OCI-LY1 (cell line): ENCODE measurements at regions not wholly inside any gene's neighbourhood (a gene's known extent, or its start where the extent isn't known, plus 50 kb on each side); places are given as distances from the start of the nearest gene placed in this dataset.

Source experiments
- H2AFZ ChIP-seq: fragments of 200-600 bp; sonication (generic), shearing (Covaris generic); 2 replicates; pipeline ENCODE4 v1.6.0; 2014; ENCODE audit warnings: antibody characterized with exemption, mild to moderate bottlenecking, low read length
- H3F3A ChIP-seq: fragments of 200-600 bp; sonication (generic), shearing (Covaris generic); 2 replicates; pipeline ENCODE4 v1.6.0; 2014; ENCODE audit warnings: mild to moderate bottlenecking, antibody characterized with exemption, low read length, moderate library complexity; ENCODE audit not compliant: insufficient read depth
- H3K27ac ChIP-seq: fragments of 200-600 bp; sonication (generic); 2 replicates; pipeline ENCODE4 v1.5.1; 2014; ENCODE audit warnings: low read length, mixed run types, mild to moderate bottlenecking, low read depth; ENCODE audit not compliant: poor library complexity, severe bottlenecking
- H3K27me3 ChIP-seq: fragments of 200-600 bp; sonication (generic); 2 replicates; pipeline ENCODE4 v1.6.0; 2014; ENCODE audit warnings: antibody characterized with exemption, mild to moderate bottlenecking, low read length, moderate library complexity; ENCODE audit not compliant: insufficient read depth
- H3K36me3 ChIP-seq: fragments of 200-600 bp; sonication (generic); 2 replicates; pipeline ENCODE4 v1.6.1; 2014; ENCODE audit warnings: mild to moderate bottlenecking, antibody characterized with exemption, low read length, moderate library complexity, mixed read lengths; ENCODE audit not compliant: insufficient read depth
- H3K4me1 ChIP-seq: fragments of 200-600 bp; sonication (generic); 2 replicates; pipeline ENCODE4 v1.5.1; 2014; ENCODE audit warnings: mild to moderate bottlenecking, low read length, moderate library complexity; ENCODE audit not compliant: insufficient read depth, severe bottlenecking
- H3K4me2 ChIP-seq: fragments of 200-600 bp; sonication (generic), shearing (Covaris generic); 2 replicates; pipeline ENCODE4 v1.6.1; 2014; ENCODE audit warnings: low read length
- H3K4me3 ChIP-seq: fragments of 200-600 bp; sonication (generic); 2 replicates; pipeline ENCODE4 v1.5.1; 2014; ENCODE audit warnings: low read length, low read depth, mild to moderate bottlenecking, mixed read lengths; ENCODE audit not compliant: poor library complexity, severe bottlenecking
- H3K79me2 ChIP-seq: fragments of 200-600 bp; shearing (Covaris generic); 2 replicates; pipeline ENCODE4 v1.6.1; 2016; ENCODE audit warnings: mixed run types, low read length, mixed read lengths; ENCODE audit not compliant: insufficient read depth
- H3K9ac ChIP-seq: fragments of 200-600 bp; sonication (generic), shearing (Covaris generic); 2 replicates; pipeline ENCODE4 v1.6.1; 2014; ENCODE audit warnings: mild to moderate bottlenecking, low read length, mixed read lengths
- H3K9me2 ChIP-seq: fragments of 200-600 bp; sonication (generic), shearing (Covaris generic); 2 replicates; pipeline ENCODE4 v1.6.1; 2014; ENCODE audit warnings: low read depth, mild to moderate bottlenecking, low read length, mixed read lengths
- H3K9me3 ChIP-seq: fragments of 200-600 bp; shearing (Covaris generic); 2 replicates; pipeline ENCODE4 v1.6.1; 2014; ENCODE audit warnings: low read length, mixed read lengths
- H4K20me1 ChIP-seq: fragments of 200-600 bp; sonication (generic), shearing (Covaris generic); 2 replicates; pipeline ENCODE4 v1.6.0; 2016; ENCODE audit warnings: mild to moderate bottlenecking, low read length; ENCODE audit not compliant: insufficient read depth
- CTCF ChIP-seq: fragments of 200-600 bp; sonication (generic), shearing (Covaris generic); IDR thresholded peaks from 2 replicates; pipeline ENCODE4 v1.5.1; 2017; ENCODE audit warnings: mild to moderate bottlenecking, antibody characterized with exemption, low read length, moderate library complexity, mixed read lengths
- EZH2 ChIP-seq: fragments of 200-600 bp; sonication (generic), shearing (Covaris generic); IDR thresholded peaks from 2 replicates; pipeline ENCODE4 v1.8.0; 2017; ENCODE audit warnings: borderline replicate concordance, mixed run types, mild to moderate bottlenecking, antibody characterized with exemption, low read length, moderate library complexity, mixed read lengths

GRCh38 chr7:13540429-13540828, 449.0 kb downstream of the ETV1 start:
- no peak overlapping the region for H3K4me3 ChIP-seq
- H3K9me3 ChIP-seq, result no peaks in the 10 kb centered on the region
- TF ChIP-seq CTCF, result no peak
- no peak for TF ChIP-seq EZH2
- H3K4me2 ChIP-seq, result peak overlapping the region; percentile 24; the same call in 1 of the 2 replicates
- no peaks in the 10 kb centered on the region for H3K27me3 ChIP-seq
- H3K27ac ChIP-seq, result peak overlapping the region; percentile 35
- H3K79me2 ChIP-seq, result no peaks in the 10 kb centered on the region
- H3K4me1 ChIP-seq, result peaks cover 65% of the 10 kb centered on the region
- peak overlapping the region; percentile 22 for H2AFZ ChIP-seq
- no peaks in the 10 kb centered on the region; the same call in 1 of the 2 replicates for H3F3A ChIP-seq
- H4K20me1 ChIP-seq, result no peaks in the 10 kb centered on the region
- no peaks in the 10 kb centered on the region for H3K9me2 ChIP-seq
- no peak overlapping the region for H3K9ac ChIP-seq
- no peaks in the 10 kb centered on the region for H3K36me3 ChIP-seq

- no peak overlapping the region for H3K9ac ChIP-seq
- H3K79me2 ChIP-seq, result no peaks in the 10 kb centered on the region
- H3K36me3 ChIP-seq, result no peaks in the 10 kb centered on the region
- no peak for TF ChIP-seq EZH2
- no peak for TF ChIP-seq CTCF
- no peak overlapping the region for H3K4me3 ChIP-seq
- no peak overlapping the region for H3K4me2 ChIP-seq
- H3F3A ChIP-seq, result no peaks in the 10 kb centered on the region; the same call in 1 of the 2 replicates
- no peaks in the 10 kb centered on the region for H4K20me1 ChIP-seq
- no peaks in the 10 kb centered on the region for H3K9me2 ChIP-seq
- no peaks in the 10 kb centered on the region for H3K27me3 ChIP-seq
- peaks cover 65% of the 10 kb centered on the region for H3K4me1 ChIP-seq
- H2AFZ ChIP-seq, result no peak overlapping the region
- H3K9me3 ChIP-seq, result no peaks in the 10 kb centered on the region
- H3K27ac ChIP-seq, result no peak overlapping the region
Observed at GRCh38 chr7:13541326-13541725, 448.1 kb downstream of the ETV1 start.

GRCh38 chr7:13542451-13542850, 447.0 kb downstream of the ETV1 start:
- Histone ChIP-seq H3K36me3 (no peaks in the 10 kb centered on the region), H3K4me3 (no peak overlapping the region), H3K27me3 (no peaks in the 10 kb centered on the region), H3K27ac (peak overlapping the region; percentile 82), H3K4me1 (peaks cover 64% of the 10 kb centered on the region), H4K20me1 (no peaks in the 10 kb centered on the region), H3K9ac (no peak overlapping the region), H3K9me2 (no peaks in the 10 kb centered on the region), H2AFZ (no peak overlapping the region), H3K4me2 (0 out of 2 replicates have a peak overlapping the region, but pooled peaks have one; percentile 19), H3K9me3 (no peaks in the 10 kb centered on the region), H3K79me2 (no peaks in the 10 kb centered on the region), H3F3A (no peaks in the 10 kb centered on the region; the same call in 1 of the 2 replicates)
- no peak for TF ChIP-seq EZH2
- TF ChIP-seq CTCF, result no peak
